ENCODE measurements at regions not wholly inside any gene's neighbourhood (a gene's known extent, or its start where the extent isn't known, plus 50 kb on each side); places are given as distances from the start of the nearest gene placed in this dataset.

DNA sequence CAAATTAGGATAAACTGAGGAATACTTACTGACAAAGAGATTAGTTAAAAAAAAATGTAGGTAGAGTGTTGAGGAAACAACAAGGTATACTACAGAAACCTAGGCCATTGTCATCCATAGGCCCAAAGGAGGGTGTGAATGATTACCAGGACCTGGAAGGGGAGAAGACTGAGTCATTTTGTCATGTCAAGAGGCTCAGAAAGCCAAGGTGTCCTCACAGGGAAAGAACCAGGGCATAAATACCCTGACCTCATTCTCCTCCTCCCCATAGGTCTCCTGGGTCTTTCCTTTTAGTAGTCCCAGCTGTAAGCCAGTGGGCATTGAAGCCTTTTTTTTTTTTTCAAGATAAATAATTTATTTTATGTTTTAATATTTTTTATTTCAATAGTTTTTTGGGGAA lies 582.1 kb upstream of the JAG1 start:
- Histone ChIP-seq H3K4me3 (ENCODE audit: low read depth, low read length) (no peak overlapping the region), H3K27ac (no peak overlapping the region), H3K36me3 (replicated peaks) (no peaks in the 10 kb centered on the region), H3K27me3 (replicated peaks) (no peaks in the 10 kb centered on the region)
- TF ChIP-seq, protein P1, sequence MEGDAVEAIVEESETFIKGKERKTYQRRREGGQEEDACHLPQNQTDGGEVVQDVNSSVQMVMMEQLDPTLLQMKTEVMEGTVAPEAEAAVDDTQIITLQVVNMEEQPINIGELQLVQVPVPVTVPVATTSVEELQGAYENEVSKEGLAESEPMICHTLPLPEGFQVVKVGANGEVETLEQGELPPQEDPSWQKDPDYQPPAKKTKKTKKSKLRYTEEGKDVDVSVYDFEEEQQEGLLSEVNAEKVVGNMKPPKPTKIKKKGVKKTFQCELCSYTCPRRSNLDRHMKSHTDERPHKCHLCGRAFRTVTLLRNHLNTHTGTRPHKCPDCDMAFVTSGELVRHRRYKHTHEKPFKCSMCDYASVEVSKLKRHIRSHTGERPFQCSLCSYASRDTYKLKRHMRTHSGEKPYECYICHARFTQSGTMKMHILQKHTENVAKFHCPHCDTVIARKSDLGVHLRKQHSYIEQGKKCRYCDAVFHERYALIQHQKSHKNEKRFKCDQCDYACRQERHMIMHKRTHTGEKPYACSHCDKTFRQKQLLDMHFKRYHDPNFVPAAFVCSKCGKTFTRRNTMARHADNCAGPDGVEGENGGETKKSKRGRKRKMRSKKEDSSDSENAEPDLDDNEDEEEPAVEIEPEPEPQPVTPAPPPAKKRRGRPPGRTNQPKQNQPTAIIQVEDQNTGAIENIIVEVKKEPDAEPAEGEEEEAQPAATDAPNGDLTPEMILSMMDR (IDR thresholded peaks at IDR 0.05; ENCODE audit: low read depth, low read length, missing control alignments): no peak
- in situ Hi-C loops (cut with HindIII; ENCODE audit: low pct_ligation_motif_present, low sequenced_read_pairs): no loop called here
- DNase-seq: no peak

DNA sequence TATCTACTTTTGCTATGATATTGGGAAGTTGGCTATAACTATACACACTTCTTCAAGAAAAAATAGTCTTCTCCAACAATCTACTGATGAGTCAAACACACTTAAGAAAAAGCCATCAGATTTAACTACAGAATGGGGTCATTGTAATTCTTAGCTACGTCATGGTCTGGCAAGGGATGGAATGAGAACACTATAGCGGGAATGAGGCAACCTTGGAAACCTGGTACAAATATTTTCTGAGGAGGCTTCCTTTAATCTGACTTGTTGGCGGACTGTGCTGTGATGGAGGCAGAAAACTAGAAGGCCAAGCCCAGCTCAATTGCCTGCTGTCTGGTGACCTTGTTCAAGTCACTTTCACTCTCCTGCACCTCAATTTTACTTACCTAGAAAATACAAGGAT lies 586.8 kb upstream of the JAG1 start:
- Histone ChIP-seq H3K36me3 (replicated peaks) (no peaks in the 10 kb centered on the region), H3K27ac (peak overlapping the region; percentile 19), H3K4me3 (ENCODE audit: low read depth, low read length) (no peak overlapping the region), H3K27me3 (replicated peaks) (no peaks in the 10 kb centered on the region)
- TF ChIP-seq, protein P1 (IDR thresholded peaks at IDR 0.05; ENCODE audit: low read depth, low read length, missing control alignments): no peak
- DNase-seq: peak; percentile 63
- in situ Hi-C loops (cut with HindIII; ENCODE audit: low pct_ligation_motif_present, low sequenced_read_pairs): no loop called here

DNA sequence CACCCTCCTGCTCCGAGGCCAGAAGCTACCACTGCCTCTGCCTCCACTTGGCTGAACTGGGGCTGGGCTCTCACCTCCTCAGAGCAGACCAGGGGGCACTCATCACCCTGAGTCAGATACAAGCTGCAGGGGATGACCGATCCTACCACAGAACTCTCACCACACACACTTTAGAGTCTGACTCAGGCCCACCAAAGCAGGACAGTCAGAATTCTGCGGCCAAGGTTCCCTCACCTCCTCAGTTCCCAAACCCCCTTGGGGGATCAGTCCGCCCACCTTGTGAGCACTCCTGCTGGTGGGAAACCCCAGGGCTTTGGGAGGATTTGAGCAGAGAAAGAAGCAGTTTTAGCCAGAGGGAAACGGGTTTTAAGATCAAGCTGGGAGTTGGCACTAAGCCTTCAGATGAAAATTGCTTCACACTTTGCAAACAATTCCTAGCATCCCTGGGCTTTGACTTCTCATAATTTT lies 587.8 kb upstream of the JAG1 start:
- in situ Hi-C loops (cut with HindIII; ENCODE audit: low pct_ligation_motif_present, low sequenced_read_pairs): no loop called here
- Histone ChIP-seq H3K4me3 (ENCODE audit: low read depth, low read length) (no peak overlapping the region), H3K36me3 (replicated peaks) (no peaks in the 10 kb centered on the region), H3K27ac (peak overlapping the region; percentile 64), H3K27me3 (replicated peaks) (no peaks in the 10 kb centered on the region)
- TF ChIP-seq, protein P1 (IDR thresholded peaks at IDR 0.05; ENCODE audit: low read depth, low read length, missing control alignments): peak; percentile 35
- peak; percentile 93 for DNase-seq

DNA sequence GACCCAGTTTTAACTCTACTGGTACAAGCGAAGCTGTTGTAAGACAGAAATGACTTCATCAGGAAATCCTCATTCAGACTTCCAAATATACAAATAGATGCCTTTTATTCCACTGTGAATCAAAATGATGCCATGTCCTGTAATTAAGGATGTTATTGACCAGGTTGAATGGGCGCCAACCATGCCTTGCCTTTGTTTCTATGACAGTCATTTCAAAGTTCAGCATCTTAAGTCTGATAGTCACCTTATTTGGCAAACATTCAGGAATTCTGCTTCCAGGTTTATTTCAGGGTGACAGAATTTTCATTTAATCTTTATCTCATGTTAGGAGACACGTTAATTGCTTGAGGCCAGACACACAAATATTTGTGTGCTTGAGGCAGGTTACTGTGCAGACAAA lies 592.8 kb upstream of the JAG1 start:
- H3K27me3 ChIP-seq (replicated peaks): no peaks in the 10 kb centered on the region
- in situ Hi-C loops (cut with HindIII; ENCODE audit: low pct_ligation_motif_present, low sequenced_read_pairs): no loop called here
- no peak for DNase-seq
- H3K27ac ChIP-seq: peak overlapping the region; percentile 64
- H3K36me3 ChIP-seq (replicated peaks): no peaks in the 10 kb centered on the region
- TF ChIP-seq, protein P1 (IDR thresholded peaks at IDR 0.05; ENCODE audit: low read depth, low read length, missing control alignments): no peak
- no peak overlapping the region for H3K4me3 ChIP-seq (ENCODE audit: low read depth, low read length)

DNA sequence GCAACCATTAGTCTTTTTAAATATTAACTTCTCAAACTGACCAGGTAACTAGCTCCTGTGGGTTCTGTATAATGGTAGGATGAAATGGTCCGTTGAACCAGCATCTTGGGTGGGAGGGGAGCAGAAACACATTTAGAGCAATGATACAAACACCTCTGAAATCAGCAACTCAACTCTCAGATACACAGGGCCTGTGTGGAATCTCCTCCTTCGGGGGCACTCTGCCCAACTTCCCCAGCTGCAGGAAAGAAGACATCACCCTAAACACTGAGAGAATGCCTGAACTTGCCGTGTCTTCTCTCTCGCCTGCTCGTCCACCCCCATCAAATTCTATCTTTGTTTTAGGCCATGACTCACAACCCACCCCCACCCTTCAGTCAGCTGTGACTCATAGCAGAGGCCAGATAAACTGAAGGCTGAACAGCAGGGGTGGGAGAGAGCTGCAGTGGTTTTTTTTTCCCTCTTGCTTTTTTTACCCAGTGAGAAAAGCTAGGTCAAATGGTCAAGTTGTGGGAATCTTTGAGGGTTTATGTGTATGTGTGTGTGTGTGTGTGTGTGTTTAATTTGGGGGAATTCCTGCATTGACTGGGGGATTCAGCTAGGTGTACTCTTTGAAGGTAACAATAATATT lies 593.4 kb upstream of the JAG1 start:
- in situ Hi-C loops (cut with HindIII; ENCODE audit: low pct_ligation_motif_present, low sequenced_read_pairs): no loop called here
- no peak overlapping the region for H3K4me3 ChIP-seq (ENCODE audit: low read depth, low read length)
- TF ChIP-seq, protein P1 (IDR thresholded peaks at IDR 0.05; ENCODE audit: low read depth, low read length, missing control alignments): peak; percentile 38
- no peaks in the 10 kb centered on the region for H3K27me3 ChIP-seq (replicated peaks)
- no peaks in the 10 kb centered on the region for H3K36me3 ChIP-seq (replicated peaks)
- peak; percentile 95 for DNase-seq
- H3K27ac ChIP-seq: peak overlapping the region; percentile 64
